HEK293T (cell line): ENCODE measurements at regions not wholly inside any gene's neighbourhood (a gene's known extent, or its start where the extent isn't known, plus 50 kb on each side); places are given as distances from the start of the nearest gene placed in this dataset.

Experiments
- CTCF ChIA-PET: fragments of 350-600 bp; formaldehyde crosslinking; extraction: SDS; loops from one replicate; lab custom pipeline; 2021; ENCODE audit warnings: antibody characterized with exemption, inconsistent platforms; lab: Yijun Ruan, JAX
- POLR2A ChIA-PET: fragments of 350-600 bp; formaldehyde crosslinking; extraction: SDS; loops from one replicate; lab custom pipeline; 2020; ENCODE audit warnings: antibody characterized with exemption, inconsistent platforms; lab: Yijun Ruan, JAX
- DNase-seq: peaks from one replicate; pipeline ENCODE4 v3.0.0; 2012; ENCODE audit warnings: mixed read lengths; ENCODE audit errors: extremely low spot score
- ARNT ChIP-seq: fragments of 450-650 bp; IDR thresholded peaks from 2 replicates; pipeline ENCODE4 v1.6.1; 2017; ENCODE audit warnings: mild to moderate bottlenecking
- BHLHE40 ChIP-seq: fragments of 450-650 bp; IDR thresholded peaks from 2 replicates; pipeline ENCODE4 v1.6.1; 2016; ENCODE audit warnings: mild to moderate bottlenecking, moderate library complexity, borderline replicate concordance
- CTBP1 ChIP-seq: fragments of 450-650 bp; IDR thresholded peaks from 2 replicates; pipeline ENCODE4 v1.6.1; 2016; ENCODE audit warnings: borderline replicate concordance
- ELF4 ChIP-seq: fragments of 450-650 bp; IDR thresholded peaks from 2 replicates; pipeline ENCODE4 v1.6.1; 2017; ENCODE audit warnings: antibody characterized with exemption
- FOXA1 ChIP-seq: fragments of 450-650 bp; IDR thresholded peaks from 2 replicates; pipeline ENCODE4 v1.6.1; 2016; ENCODE audit warnings: mild to moderate bottlenecking
- FOXK2 ChIP-seq: fragments of 450-650 bp; IDR thresholded peaks from 2 replicates; pipeline ENCODE4 v1.6.1; 2016; ENCODE audit warnings: mild to moderate bottlenecking
- FOXM1 ChIP-seq: fragments of 450-650 bp; IDR thresholded peaks from 2 replicates; pipeline ENCODE4 v1.6.1; 2017; ENCODE audit warnings: mild to moderate bottlenecking, borderline replicate concordance
- HDGF ChIP-seq: fragments of 450-650 bp; IDR thresholded peaks from 2 replicates; pipeline ENCODE4 v1.6.1; 2017; ENCODE audit warnings: antibody characterized with exemption, borderline replicate concordance
- L3MBTL2 ChIP-seq: fragments of 450-650 bp; conservative IDR thresholded peaks from 2 replicates; pipeline ENCODE4 v1.6.1; 2016; ENCODE audit warnings: mild to moderate bottlenecking
- LEF1 ChIP-seq: fragments of 450-650 bp; IDR thresholded peaks from 2 replicates; pipeline ENCODE4 v1.6.1; 2017; ENCODE audit warnings: mild to moderate bottlenecking, borderline replicate concordance
- NFRKB ChIP-seq: fragments of 450-650 bp; IDR thresholded peaks from 2 replicates; pipeline ENCODE4 v1.6.1; 2016; ENCODE audit warnings: mild to moderate bottlenecking, moderate library complexity
- PKNOX1 ChIP-seq: fragments of 450-650 bp; IDR thresholded peaks from 2 replicates; pipeline ENCODE4 v1.6.1; 2016
- SP1 ChIP-seq: fragments of 450-650 bp; IDR thresholded peaks from 2 replicates; pipeline ENCODE4 v1.6.1; 2017
- SUZ12 ChIP-seq: fragments of 450-650 bp; IDR thresholded peaks from 2 replicates; pipeline ENCODE4 v1.6.1; 2016; ENCODE audit warnings: mild to moderate bottlenecking
- TARDBP ChIP-seq: fragments of 450-650 bp; IDR thresholded peaks from 2 replicates; pipeline ENCODE4 v1.6.1; 2016
- ZNF384 ChIP-seq: fragments of 450-650 bp; IDR thresholded peaks from 2 replicates; pipeline ENCODE4 v1.6.1; 2016

GRCh38 chr12:70069221-70070105, 173.8 kb upstream of the CNOT2 start:
- CTCF ChIA-PET, result no interaction called here
- POLR2A ChIA-PET, result interaction anchor here (1.2 kb wide), 1 partner anchor 174 kb away, joined by 3 read pairs; the partner anchor contains the start of gene CNOT2

GRCh38 chr12:70070494-70071007, 172.7 kb upstream of the CNOT2 start:
- POLR2A ChIA-PET, result interaction anchor here (1.2 kb wide), 1 partner anchor 173 kb away, joined by 3 read pairs; the partner anchor contains the start of gene CNOT2
- no peak for TF ChIP-seq ELF4
- no peak for TF ChIP-seq FOXA1
- peak; percentile 60; the same call in 1 of the 2 replicates for TF ChIP-seq PKNOX1
- peak; percentile 78 for TF ChIP-seq CTBP1
- CTCF ChIA-PET, result no interaction called here
- peak; percentile 36 for DNase-seq

More at GRCh38 chr12:70069221-70070105, 173.8 kb upstream of the CNOT2 start:
- no peak for DNase-seq
- TF ChIP-seq ZNF384 (no peak), LEF1 (no peak), CTBP1 (no peak), SUZ12 (no peak), NFRKB (no peak), SP1 (no peak), ARNT (no peak), FOXK2 (no peak), L3MBTL2 (no peak), BHLHE40 (no peak), FOXA1 (no peak), TARDBP (no peak), PKNOX1 (no peak), ELF4 (no peak), FOXM1 (no peak), HDGF (no peak)

GRCh38 chr12:70074510-70074909, 168.7 kb upstream of the CNOT2 start:
- CTCF ChIA-PET, result no interaction called here
- POLR2A ChIA-PET, result no interaction called here
- no peak for DNase-seq
- TF ChIP-seq SUZ12 (no peak), BHLHE40 (no peak), ZNF384 (no peak), FOXA1 (no peak), SP1 (no peak), ARNT (no peak), NFRKB (no peak), PKNOX1 (no peak), HDGF (no peak), FOXM1 (no peak), TARDBP (no peak), FOXK2 (no peak), L3MBTL2 (no peak)

GRCh38 chr12:70077441-70077840, 165.8 kb upstream of the CNOT2 start:
- POLR2A ChIA-PET, result no interaction called here
- TF ChIP-seq SP1, result no peak
- no peak for TF ChIP-seq L3MBTL2
- no peak for DNase-seq
- CTCF ChIA-PET, result no interaction called here

GRCh38 chr12:70078161-70078560, 165.1 kb upstream of the CNOT2 start:
- CTCF ChIA-PET, result no interaction called here
- POLR2A ChIA-PET, result no interaction called here
- TF ChIP-seq L3MBTL2 (no peak), SUZ12 (no peak), PKNOX1 (no peak), FOXM1 (no peak), TARDBP (no peak), FOXA1 (no peak), ZNF384 (no peak), LEF1 (no peak), HDGF (no peak), FOXK2 (no peak), CTBP1 (no peak), SP1 (no peak), NFRKB (no peak)
- no peak for DNase-seq

- CTCF ChIA-PET, result no interaction called here
- POLR2A ChIA-PET, result no interaction called here
- TF ChIP-seq L3MBTL2 (no peak), PKNOX1 (no peak), FOXM1 (no peak), ZNF384 (no peak), FOXA1 (no peak), SP1 (no peak), LEF1 (no peak)
- DNase-seq, result no peak
These were observed 162.7 kb upstream of the CNOT2 start for GRCh38 chr12:70080566-70080965.
